ENCODE measurements at regions not wholly inside any gene's neighbourhood (a gene's known extent, or its start where the extent isn't known, plus 50 kb on each side); places are given as distances from the start of the nearest gene placed in this dataset.
"Not testable (repeated sequence)": the region's sequence is repeated elsewhere in the genome, so short reads cannot be mapped to it uniquely, and the experiment has no call there.

- H3K27ac ChIP-seq (ENCODE audit: low read length) = no peak overlapping the region
- no peaks in the 10 kb centered on the region for H3K4me1 ChIP-seq (ENCODE audit: insufficient read depth, low read length)
- no peak for ATAC-seq (ENCODE audit: insufficient read depth, low read depth)
- H3K9me3 ChIP-seq (ENCODE audit: insufficient read depth, low read length, severe bottlenecking) = no peaks in the 10 kb centered on the region
- no peak overlapping the region for H3K4me3 ChIP-seq (ENCODE audit: low read depth in 1 of 2, low read length in 2 of 2)
- TF ChIP-seq CTCF (IDR thresholded peaks at IDR 0.05; ENCODE audit: borderline replicate concordance, extremely low read depth, low read length, poor library complexity, severe bottlenecking) (no peak), EZH2 (IDR thresholded peaks at IDR 0.05; ENCODE audit: borderline replicate concordance, low read depth, low read length, severe bottlenecking) (no peak)
- no peaks in the 10 kb centered on the region for H3K27me3 ChIP-seq (ENCODE audit: insufficient read depth, low read length, poor library complexity)
- H3K9ac ChIP-seq (ENCODE audit: low read depth, low read length) = no peak overlapping the region
- H3K4me2 ChIP-seq (ENCODE audit: insufficient read depth, low read length) = no peak overlapping the region
- H4K20me1 ChIP-seq (ENCODE audit: insufficient read depth, low read length) = no peaks in the 10 kb centered on the region
- no peaks in the 10 kb centered on the region for H3K36me3 ChIP-seq (ENCODE audit: insufficient read depth, low read length)
- H3K79me2 ChIP-seq (ENCODE audit: insufficient read depth, low read length) = no peaks in the 10 kb centered on the region
- DNase-seq = no peak
- H2AFZ ChIP-seq (ENCODE audit: low read depth, low read length) = no peak overlapping the region
These were observed 200.6 kb upstream of the IRAK1BP1 start for GRCh38 chr6:78666764-78667163.

GRCh38 chr6:78670156-78670555, 197.2 kb upstream of the IRAK1BP1 start:
- no peak for TF ChIP-seq EZH2 (IDR thresholded peaks at IDR 0.05; ENCODE audit: borderline replicate concordance, low read depth, low read length, severe bottlenecking)
- no peak for TF ChIP-seq CTCF (IDR thresholded peaks at IDR 0.05; ENCODE audit: borderline replicate concordance, extremely low read depth, low read length, poor library complexity, severe bottlenecking)
- H3K9me3 ChIP-seq (ENCODE audit: insufficient read depth, low read length, severe bottlenecking) = no peaks in the 10 kb centered on the region
- H2AFZ ChIP-seq (ENCODE audit: low read depth, low read length) = no peak overlapping the region
- ATAC-seq (ENCODE audit: insufficient read depth, low read depth) = no peak
- no peak for DNase-seq
- no peak overlapping the region for H3K4me3 ChIP-seq (ENCODE audit: low read depth in 1 of 2, low read length in 2 of 2)
- H3K4me2 ChIP-seq (ENCODE audit: insufficient read depth, low read length) = no peak overlapping the region
- no peaks in the 10 kb centered on the region for H3K79me2 ChIP-seq (ENCODE audit: insufficient read depth, low read length)
- no peaks in the 10 kb centered on the region for H3K36me3 ChIP-seq (ENCODE audit: insufficient read depth, low read length)
- no peaks in the 10 kb centered on the region for H4K20me1 ChIP-seq (ENCODE audit: insufficient read depth, low read length)
- H3K27ac ChIP-seq (ENCODE audit: low read length) = no peak overlapping the region
- H3K27me3 ChIP-seq (ENCODE audit: insufficient read depth, low read length, poor library complexity) = no peaks in the 10 kb centered on the region
- H3K4me1 ChIP-seq (ENCODE audit: insufficient read depth, low read length) = no peaks in the 10 kb centered on the region
- H3K9ac ChIP-seq (ENCODE audit: low read depth, low read length) = no peak overlapping the region

- H3K9ac ChIP-seq (ENCODE audit: low read depth, low read length) = no peak overlapping the region
- H2AFZ ChIP-seq (ENCODE audit: low read depth, low read length) = no peak overlapping the region
- no peak for DNase-seq
- no peaks in the 10 kb centered on the region for H3K27me3 ChIP-seq (ENCODE audit: insufficient read depth, low read length, poor library complexity)
- H3K4me3 ChIP-seq (ENCODE audit: low read depth in 1 of 2, low read length in 2 of 2) = no peak overlapping the region
- no peaks in the 10 kb centered on the region for H3K79me2 ChIP-seq (ENCODE audit: insufficient read depth, low read length)
- H3K36me3 ChIP-seq (ENCODE audit: insufficient read depth, low read length) = no peaks in the 10 kb centered on the region
- TF ChIP-seq EZH2 (IDR thresholded peaks at IDR 0.05; ENCODE audit: borderline replicate concordance, low read depth, low read length, severe bottlenecking) = no peak
- no peak for TF ChIP-seq CTCF (IDR thresholded peaks at IDR 0.05; ENCODE audit: borderline replicate concordance, extremely low read depth, low read length, poor library complexity, severe bottlenecking)
- no peak for ATAC-seq (ENCODE audit: insufficient read depth, low read depth)
- H3K27ac ChIP-seq (ENCODE audit: low read length) = no peak overlapping the region
- no peaks in the 10 kb centered on the region for H4K20me1 ChIP-seq (ENCODE audit: insufficient read depth, low read length)
- H3K4me1 ChIP-seq (ENCODE audit: insufficient read depth, low read length) = no peaks in the 10 kb centered on the region
- peaks cover 1% of the 10 kb centered on the region for H3K9me3 ChIP-seq (ENCODE audit: insufficient read depth, low read length, severe bottlenecking)
- H3K4me2 ChIP-seq (ENCODE audit: insufficient read depth, low read length) = no peak overlapping the region
These were observed 196.5 kb upstream of the IRAK1BP1 start for GRCh38 chr6:78670802-78671201.

- ATAC-seq (ENCODE audit: insufficient read depth, low read depth); H3K79me2 ChIP-seq (ENCODE audit: insufficient read depth, low read length); DNase-seq; H3K36me3 ChIP-seq (ENCODE audit: insufficient read depth, low read length); H3K9me3 ChIP-seq (ENCODE audit: insufficient read depth, low read length, severe bottlenecking); H2AFZ ChIP-seq (ENCODE audit: low read depth, low read length); H3K4me2 ChIP-seq (ENCODE audit: insufficient read depth, low read length); H3K9ac ChIP-seq (ENCODE audit: low read depth, low read length); H4K20me1 ChIP-seq (ENCODE audit: insufficient read depth, low read length); H3K27me3 ChIP-seq (ENCODE audit: insufficient read depth, low read length, poor library complexity); H3K27ac ChIP-seq (ENCODE audit: low read length); H3K4me1 ChIP-seq (ENCODE audit: insufficient read depth, low read length); H3K4me3 ChIP-seq (ENCODE audit: low read depth in 1 of 2, low read length in 2 of 2): not testable (repeated sequence)
These were observed 191.0 kb upstream of the IRAK1BP1 start for GRCh38 chr6:78676069-78677007.

Data from DND-41 (cell line).